NOMO-1 (cell line): ENCODE measurements at regions not wholly inside any gene's neighbourhood (a gene's known extent, or its start where the extent isn't known, plus 50 kb on each side); places are given as distances from the start of the nearest gene placed in this dataset.
"Not testable (repeated sequence)": the region's sequence is repeated elsewhere in the genome, so short reads cannot be mapped to it uniquely, and the experiment has no call there.

Source experiments
- DNase-seq, 2 experiments: peaks; one replicate each; lab custom pipeline; 2025; ENCODE audit not compliant: unreplicated experiment in 2 of 2; lab: John Stamatoyannopoulos, UW

DNA sequence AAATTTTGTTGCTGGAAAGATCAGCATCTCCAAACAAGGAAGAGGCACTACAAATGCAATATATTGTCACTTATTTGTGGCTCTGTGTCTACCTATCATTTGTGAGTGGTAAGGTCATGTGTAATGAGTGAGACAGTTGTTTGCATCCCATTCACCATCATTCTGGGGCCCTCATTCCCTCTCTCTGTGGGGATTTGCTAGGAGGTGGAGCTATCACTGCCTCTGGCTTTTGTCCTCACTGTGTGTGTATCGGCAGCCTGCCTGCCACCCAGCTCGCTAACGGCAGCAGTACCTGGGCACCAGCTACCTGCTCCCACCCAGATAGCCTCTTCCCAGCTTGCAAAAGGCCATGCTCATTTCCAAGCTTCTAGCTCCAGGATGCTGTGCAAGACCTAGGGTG is 379.2 kb upstream of the ZFHX3 start:
- no peak for DNase-seq

DNA sequence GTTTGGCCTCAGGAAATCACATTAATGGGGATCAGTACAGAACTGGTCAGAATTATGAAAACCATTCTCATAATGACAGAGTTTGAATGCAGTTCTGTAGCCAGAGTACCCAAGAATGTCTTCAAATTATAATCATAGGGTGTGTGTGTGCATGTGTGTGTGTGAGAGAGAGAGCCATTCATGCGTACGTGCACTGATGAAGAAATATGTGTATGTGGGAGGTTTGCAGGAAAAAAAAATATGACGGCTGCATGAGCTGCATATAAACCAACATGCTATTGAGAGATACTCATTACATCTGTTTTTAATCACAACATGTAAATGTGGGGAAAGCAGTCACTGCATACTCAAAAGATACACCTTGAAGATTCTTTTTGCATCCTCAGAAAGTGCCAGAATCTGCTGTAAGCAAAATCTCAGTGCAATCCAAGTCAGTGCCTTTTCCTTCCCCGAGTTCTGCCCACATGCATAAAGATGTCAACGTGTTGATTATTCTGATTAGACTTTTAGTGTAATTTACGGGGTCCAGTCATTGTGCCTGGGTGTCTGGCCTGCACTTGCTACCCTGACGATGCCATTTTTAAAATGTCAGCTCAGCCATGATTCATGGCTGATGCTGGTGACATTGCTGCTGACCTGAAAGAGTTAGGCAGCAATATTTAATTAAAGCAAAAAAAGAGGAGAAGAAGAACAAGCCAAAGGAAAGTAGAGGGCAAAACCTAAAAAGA is 378.7 kb upstream of the ZFHX3 start:
- no peak for DNase-seq

DNA sequence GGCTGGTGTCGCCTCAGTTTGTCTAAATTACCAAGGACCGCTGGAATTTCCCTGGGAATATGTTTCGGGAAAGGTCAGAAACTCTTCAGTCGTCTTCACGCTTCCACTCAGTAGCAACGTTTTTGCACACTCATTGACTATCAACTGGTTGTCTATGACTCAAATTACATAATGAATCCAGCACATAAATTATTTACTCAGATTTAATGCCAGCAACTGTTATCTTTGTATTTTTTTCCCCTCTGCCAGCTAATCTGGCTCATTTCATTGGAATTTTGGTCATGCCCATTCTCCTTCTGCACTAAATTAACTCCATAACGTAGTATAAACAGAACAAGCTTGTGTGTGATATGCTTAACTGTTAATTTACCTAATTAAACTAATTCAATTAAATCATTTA is 372.7 kb upstream of the ZFHX3 start:
- DNase-seq, result no peak

DNA sequence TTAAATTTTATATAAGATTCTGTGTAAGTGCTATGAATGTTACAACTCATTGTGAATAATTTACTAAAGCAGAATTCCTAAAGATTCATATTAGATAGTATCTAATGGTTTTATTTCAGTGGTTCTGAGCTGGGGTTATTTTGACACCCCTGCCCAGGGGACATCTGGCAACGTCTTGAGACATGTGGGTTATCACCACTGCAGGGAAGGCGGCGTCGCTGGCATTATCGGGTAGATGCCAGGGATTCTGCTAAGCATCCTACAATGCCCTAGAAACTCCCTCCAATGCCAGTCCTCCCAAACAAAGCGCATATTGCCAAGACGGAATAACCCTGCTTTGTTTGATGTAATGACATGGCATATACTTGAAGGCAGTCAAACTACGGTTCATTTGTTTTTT is 372.3 kb upstream of the ZFHX3 start:
- no peak for DNase-seq

DNA sequence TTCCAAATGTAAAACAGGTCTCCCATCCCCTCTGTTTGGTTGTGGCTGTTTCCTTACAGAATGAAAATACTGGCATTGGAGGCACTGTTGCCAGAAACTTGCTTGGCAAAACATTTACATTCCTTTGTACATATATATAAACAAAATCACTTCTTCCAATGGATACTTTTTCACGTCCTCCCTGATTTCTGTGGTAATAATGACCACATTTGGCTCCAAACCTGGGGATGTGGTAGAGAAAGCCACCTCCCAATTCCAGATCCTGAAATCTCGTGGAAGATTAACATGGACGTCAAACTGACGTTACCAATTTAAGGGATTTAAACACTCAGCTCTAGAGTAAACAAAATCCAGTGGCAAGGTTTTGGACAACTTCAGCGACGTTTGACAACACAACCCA is 370.8 kb upstream of the ZFHX3 start:
- no peak for DNase-seq

DNA sequence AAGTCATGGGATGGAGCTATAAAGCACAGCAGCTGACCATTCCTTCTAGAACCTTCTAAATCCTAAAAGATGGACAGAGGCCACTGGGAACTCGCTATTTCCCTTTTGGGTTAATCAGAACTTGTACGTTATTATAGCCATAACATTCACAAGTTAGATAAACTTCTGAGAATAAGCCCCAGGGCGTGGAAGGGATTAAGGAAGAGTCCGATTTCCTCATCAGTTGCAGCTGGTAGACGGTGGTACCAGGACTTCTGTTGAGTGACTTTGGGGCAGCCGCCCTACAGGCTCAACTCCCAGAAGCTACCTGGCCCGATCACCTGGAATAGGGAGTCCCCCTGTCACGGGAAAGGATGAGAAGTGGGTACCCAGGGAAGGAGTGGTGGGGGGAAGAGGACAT is 370.1 kb upstream of the ZFHX3 start:
- DNase-seq, result no peak

DNA sequence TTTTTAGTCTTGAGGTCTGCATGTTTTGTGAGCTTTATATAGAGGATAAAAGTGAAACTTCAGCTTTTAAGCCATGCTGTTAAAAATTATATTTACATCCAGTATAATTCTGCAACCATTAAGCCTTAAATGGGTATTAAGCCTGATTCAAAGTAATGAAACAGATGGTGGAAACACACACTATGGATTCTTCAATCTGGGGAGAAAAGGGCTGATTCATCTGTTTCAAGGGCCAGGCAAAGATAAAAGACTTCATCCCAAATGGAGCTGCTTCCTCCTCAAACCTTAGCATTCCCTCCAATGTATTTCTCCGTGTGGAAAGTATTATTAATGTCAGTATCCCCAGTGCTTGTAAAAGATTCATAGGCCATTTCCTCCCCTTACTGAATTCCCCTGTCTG is 367.4 kb upstream of the ZFHX3 start:
- DNase-seq, result no peak

DNA sequence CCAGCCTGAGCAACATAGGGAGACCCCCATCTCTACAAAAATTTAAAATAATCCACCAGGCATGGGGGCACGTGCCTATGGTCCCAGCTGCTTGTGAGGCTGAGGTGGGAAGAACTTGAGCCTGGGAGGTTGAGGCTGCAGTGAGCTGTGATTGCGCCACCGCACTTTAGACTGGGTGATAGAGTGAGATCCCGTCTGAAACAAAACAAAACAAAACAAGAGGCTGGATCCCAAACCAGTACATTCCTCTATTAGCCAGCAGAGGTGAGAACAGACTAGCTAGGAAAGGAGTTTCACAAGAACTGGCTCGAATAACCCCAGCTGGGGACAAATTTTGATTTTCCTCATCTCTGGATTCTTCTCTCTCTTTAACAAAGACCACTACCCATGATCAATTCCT is 366.7 kb upstream of the ZFHX3 start:
- no peak for DNase-seq

DNA sequence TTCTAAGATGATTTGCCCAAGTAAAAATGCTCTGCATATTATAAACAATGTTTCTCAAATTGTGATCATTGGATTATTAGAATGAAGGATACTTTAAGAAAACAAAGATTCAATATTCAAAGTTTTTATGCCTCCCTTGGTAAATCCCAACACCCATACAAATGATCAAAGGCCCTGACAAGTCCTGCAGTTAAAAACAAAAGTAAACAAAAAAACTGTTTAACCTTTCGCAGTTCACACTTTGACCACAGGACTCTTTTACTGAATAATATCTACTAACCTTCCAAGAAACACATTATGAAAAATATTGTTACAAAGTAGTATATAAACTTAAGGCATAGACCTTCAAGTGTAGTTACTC is 365.9 kb upstream of the ZFHX3 start:
- DNase-seq, result no peak

DNA sequence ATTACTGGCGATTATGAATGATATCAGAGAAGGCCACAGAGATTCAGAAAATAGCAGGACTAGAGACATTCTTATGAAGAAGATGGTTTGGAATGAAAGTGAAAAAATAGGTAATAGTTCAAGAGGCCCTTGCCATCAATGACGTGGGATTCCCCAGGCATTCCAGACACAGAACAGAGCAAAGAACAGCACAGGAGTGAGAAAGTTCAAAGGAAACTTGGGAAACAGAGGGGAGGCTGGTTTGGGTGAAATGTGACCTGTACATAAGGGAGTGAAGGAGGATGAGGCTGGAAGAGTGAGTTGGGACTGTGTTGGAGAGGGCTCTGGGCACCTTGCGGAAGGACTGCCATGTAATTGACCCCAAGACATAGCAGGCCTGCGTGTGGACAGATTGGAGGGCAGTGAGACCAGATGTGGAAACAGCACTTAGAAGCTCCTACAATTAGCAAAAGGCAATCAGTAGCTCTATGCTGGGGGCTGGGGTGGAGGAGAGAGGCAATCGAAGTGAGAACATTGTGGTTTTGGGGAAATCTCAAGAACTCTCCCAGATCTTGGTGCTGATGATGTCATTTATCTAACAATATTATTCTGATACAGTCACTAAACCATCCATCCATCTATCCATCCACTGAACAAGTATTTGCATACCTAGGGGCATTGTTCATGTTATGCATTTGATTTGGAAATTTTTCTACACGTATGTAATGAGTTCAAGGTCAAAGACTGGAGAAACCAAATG is 365.3 kb upstream of the ZFHX3 start:
- DNase-seq, result no peak

DNA sequence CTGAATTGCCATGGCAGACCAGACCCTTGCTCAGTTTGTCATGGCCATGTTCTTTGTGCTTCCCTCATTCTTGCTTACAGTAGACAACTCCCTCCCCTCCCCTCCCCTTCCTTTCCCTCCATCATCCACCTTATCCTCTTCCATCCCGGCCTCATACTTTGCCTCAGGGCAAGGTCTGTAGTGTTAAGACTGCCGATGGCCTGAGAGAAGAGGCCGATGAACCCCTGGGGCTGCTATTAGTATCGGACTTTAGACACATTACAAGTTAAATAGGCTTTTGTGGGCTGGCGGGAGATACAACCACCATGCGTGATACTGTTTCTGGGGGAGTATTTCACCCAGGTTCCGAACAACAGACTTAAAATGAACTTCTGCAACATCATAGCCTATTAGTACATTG is 364.5 kb upstream of the ZFHX3 start:
- DNase-seq, result no peak

DNA sequence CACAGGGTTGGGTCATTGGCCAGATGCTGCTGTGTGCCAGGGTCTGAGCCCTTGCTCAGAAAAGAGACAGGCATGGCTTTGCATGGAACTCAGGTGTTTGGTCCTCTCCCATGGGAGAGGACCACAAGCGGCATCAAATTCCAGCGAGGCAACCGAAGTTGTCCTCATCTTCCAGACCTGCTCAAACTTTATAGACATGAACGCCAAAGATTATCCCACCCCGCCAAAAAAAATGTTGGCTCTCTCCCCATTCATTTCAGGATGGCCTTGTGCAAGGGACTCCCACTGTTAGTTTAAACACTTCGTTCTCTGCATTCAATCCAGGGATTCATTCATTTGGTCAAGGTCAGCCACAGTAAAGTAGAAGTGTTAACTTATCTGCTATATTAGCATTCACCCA is 360.8 kb upstream of the ZFHX3 start:
- DNase-seq, result no peak

DNA sequence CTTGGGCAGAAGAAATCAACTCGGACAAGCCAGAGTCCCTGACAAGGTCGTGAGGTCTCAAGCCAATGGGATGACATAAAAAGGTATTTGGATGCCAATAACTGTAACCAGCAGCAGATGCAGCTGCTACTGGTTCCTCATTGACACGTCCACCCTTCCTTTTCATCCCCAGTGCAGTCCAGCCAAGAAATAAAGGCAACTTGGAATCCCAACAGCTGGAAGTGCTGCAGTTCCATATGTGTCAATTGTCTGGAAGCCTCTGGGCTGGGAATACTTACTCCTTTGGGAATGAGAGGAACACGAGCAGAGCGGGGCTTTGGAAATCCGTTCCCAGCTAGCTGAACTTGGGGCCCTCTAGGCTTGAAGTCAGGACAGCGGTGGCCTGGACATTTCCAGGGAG is 360.4 kb upstream of the ZFHX3 start:
- no peak for DNase-seq

DNA sequence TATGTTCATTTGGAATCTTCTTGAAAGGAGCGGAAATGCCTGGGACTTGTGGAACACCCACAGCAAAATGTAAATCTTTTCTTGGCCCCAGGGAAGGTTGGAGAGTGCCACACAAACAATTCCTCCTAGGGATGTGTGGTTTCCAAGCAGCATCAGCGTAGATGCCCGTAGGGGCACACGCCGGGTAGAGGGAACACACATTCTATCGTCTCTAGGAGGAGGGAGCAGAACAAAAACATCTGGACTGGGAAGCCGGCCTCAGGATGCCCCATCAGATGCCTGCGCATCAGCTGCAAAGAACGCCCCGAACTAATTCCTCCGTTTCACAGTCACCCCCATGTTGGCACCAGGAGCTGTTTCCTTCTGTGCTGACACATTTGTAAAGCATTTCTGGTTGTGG is 357.9 kb upstream of the ZFHX3 start:
- no peak for DNase-seq

DNA sequence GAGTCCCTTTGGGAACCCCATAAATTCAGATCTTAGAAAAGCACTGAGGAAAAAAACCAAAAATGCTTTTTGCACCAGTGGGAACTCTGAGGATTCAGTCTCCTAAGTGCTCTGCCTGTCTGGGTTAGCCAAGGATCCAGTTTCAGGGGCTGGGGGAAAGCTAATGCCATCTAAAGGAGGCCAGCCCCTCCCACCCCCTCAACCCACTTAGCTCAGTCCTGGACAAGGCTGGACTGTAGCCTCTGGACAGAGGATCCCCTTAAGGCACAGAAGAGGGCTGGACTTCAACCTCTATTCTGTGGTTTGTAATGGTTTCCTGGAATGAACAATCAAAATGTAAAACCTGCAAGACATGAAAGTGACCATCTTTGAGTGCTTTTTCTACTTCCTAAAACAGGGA is 356.1 kb upstream of the ZFHX3 start:
- no peak for DNase-seq

DNA sequence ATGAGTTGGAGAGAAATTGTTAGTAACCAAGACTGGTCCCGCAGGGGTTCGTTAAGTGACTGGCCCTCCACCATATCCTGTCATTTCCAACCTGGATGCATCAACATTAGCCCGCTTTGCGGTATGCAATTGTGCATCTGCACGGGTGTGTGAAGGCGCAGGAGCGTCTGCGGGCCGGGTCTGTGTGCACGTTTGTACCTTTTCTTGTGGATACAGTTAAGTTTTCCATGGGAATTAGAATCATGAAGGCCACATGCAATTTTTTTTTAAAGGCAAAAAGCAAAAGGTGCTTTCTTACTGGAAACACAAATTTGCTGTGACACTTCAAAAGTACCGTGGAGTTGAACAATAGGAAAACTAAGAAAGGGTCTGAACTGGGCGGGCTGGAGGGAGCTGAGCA is 355.4 kb upstream of the ZFHX3 start:
- DNase-seq, result no peak

DNA sequence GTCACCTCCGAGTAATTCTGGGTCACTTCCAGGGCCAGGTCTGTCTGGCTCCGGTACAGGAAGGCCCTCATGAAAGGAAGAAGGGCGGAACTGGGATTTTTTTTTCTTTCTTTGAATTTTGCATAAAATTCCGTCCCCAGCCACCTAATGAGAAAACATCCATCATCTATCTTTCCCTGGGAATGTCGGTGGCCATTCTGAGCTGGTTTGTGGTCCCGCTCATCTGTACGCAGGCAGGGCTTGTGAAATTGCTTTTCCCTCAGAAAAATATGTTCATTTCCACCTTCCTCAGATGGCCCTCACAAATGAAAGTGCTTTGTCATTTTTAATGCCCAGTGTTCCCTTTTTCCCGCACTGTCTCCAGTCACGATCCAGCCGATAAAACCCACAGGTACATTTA is 353.0 kb upstream of the ZFHX3 start:
- no peak for DNase-seq

DNA sequence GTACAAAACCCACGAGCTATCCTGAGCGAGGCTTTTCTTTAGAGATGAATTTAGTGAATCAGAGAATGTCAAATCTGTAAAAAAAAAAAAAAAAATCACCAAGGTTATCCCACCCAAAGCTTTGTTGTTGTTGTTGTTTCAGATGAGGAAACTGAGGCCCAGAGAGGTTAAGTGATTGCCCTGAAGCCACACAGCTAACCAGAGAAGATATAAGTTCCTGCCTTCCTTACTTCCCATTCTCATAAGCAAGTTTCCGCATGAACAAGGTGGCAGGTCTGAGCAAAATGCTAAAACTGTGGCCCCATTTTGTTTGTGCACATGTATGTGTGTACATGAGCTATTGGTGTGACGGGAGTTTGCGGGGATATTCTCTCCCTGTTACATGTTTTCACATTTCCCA is 352.1 kb upstream of the ZFHX3 start:
- DNase-seq, result no peak

DNA sequence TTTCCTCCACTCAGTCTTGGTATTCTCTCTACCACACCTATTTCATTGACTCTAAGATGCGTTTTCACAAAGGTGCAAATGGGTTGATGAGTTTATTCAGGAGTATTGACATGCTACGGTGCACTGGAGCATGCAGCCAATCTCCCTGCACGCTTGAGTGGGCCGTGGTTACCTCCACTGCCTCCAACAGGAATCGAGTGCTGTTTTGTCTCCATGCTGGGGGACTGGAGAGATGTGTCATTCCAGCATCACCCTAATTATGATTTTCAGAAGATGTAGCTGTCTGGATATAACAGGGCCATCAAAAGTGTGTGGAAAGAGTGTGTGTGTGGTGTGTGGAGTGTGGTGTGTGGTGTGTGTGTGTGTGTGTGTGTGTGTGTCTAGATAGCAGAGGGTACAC is 351.6 kb upstream of the ZFHX3 start:
- DNase-seq, result no peak

DNA sequence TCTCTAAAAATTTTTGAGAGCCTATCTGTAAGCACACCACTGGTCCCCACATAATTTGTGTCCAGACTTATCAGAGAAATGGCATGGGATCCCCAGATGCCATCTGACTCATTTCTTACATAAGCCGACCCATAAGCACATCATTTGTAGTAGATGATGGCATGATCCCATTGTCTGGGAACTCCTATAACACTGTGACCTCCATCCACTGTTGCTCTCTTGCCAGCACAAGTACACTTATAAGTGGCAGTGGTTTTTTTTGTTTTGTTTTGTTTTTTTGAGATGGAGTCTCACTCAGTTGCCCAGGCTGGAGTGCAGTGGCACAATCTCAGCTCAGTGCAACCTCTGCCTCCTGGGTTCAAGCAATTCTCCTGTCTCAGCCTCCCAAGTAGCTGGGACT is 350.7 kb upstream of the ZFHX3 start:
- DNase-seq, result not testable (repeated sequence)

DNA sequence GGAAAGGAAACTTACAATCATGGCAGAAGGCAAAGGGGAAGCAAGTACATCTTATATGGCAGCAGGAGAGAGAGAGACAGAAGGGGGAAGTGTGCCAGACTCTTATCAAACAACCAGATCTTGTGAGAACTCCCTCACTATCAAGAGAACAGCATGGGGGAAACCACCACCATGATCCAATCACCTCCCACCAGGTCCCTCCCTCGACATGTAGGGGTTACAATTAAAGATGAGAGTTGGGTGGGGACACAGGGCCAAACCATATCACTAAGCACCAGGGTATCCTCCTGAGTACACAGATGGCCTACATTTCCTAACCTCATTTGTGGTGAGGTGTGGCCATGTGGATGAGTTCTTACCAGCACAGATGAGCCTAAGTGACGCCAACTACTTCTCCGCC is 348.6 kb upstream of the ZFHX3 start:
- no peak for DNase-seq

DNA sequence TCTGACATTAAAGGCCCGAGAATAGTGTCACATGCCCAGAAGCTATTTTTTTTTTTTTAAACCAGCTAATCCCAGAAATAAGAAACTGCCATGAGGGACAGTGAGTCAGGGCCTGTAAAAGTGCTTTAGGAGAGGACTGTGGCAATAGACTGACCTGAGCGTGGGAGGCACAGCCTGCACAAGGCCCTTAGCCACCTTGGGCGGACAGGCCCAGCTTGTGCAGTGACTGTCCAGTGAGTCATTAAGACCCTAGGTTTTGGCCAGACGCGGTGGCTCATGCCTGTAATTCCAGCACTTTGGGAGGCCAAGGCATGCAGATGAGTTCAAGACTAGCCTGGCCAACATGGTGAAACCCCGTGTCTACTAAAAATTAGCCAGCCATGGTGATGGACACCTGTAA is 343.0 kb upstream of the ZFHX3 start:
- no peak for DNase-seq

DNA sequence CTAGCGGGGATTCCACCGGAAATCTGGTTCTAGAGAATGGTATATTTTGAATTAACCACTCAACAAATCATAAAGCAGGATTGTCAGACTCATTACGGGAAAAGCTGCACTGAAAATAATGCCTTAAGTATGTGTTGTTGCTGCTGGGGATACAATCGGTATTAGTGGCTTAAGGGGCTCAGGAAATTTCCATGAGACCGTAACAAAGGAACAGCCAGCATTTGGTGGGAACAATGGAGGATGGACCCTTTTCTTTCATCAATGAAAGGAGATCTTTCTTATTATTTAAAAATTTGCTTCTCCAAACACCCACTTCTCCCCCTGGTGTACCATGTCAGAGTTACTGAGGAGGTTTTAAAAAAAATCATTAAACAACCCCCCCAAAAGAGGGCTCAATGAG is 342.6 kb upstream of the ZFHX3 start:
- no peak for DNase-seq
